Mesothelial cell of epicardium (in vitro differentiated cells): ENCODE measurements at regions not wholly inside any gene's neighbourhood (a gene's known extent, or its start where the extent isn't known, plus 50 kb on each side); places are given as distances from the start of the nearest gene placed in this dataset.

Experiments used
- DNase-seq, 2 experiments: peaks; one replicate each; pipeline ENCODE4 v3.0.0; 2021; ENCODE audit warnings: low spot score in 2 of 2; ENCODE audit not compliant: unreplicated experiment in 2 of 2
- H3K27ac Mint-ChIP-seq: 2 replicates; pipeline ENCODE4 v1.8.0; 2021; ENCODE audit warnings: mixed read lengths
- H3K27me3 Mint-ChIP-seq: 2 replicates; pipeline ENCODE4 v1.8.0; 2021; ENCODE audit warnings: low read depth, mixed read lengths
- H3K36me3 Mint-ChIP-seq: 2 replicates; pipeline ENCODE4 v1.8.0; 2021; ENCODE audit warnings: mixed read lengths
- H3K4me1 Mint-ChIP-seq: 2 replicates; pipeline ENCODE4 v1.8.0; 2021; ENCODE audit warnings: mixed read lengths
- H3K4me3 Mint-ChIP-seq: 2 replicates; pipeline ENCODE4 v1.8.0; 2021; ENCODE audit warnings: mild to moderate bottlenecking, moderate library complexity, mixed read lengths
- H3K9me3 Mint-ChIP-seq: 2 replicates; pipeline ENCODE4 v1.8.0; 2021; ENCODE audit warnings: mixed read lengths
- TF ChIP-seq, protein P1 (sequence below): fragments of 200-600 bp; sonication (generic); IDR thresholded peaks from one replicate; pipeline ENCODE4 v1.5.0; 2021; ENCODE audit warnings: antibody characterized with exemption; ENCODE audit not compliant: unreplicated experiment

DNA sequence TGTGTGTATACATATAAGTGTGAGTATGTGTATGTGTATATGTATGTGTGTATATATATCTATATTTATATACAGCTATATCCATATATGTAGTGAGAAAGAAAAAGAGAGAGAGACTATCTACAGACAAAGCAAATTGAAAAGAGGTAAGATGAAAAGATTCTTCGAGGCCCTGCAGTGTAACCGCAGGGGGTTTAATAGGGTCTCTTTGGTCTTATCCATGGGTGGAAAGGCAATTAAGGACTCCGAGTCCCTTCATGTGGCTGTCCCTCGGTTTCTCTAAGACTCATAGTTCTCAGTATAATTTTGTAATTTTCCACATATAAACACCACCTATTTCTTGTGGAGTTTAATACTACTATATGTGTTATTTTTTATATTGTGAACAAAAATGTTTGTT is 50.6 kb upstream of the JAZF1 start:
- no peaks in the 10 kb centered on the region for H3K9me3 Mint-ChIP-seq
- TF ChIP-seq, protein P1, sequence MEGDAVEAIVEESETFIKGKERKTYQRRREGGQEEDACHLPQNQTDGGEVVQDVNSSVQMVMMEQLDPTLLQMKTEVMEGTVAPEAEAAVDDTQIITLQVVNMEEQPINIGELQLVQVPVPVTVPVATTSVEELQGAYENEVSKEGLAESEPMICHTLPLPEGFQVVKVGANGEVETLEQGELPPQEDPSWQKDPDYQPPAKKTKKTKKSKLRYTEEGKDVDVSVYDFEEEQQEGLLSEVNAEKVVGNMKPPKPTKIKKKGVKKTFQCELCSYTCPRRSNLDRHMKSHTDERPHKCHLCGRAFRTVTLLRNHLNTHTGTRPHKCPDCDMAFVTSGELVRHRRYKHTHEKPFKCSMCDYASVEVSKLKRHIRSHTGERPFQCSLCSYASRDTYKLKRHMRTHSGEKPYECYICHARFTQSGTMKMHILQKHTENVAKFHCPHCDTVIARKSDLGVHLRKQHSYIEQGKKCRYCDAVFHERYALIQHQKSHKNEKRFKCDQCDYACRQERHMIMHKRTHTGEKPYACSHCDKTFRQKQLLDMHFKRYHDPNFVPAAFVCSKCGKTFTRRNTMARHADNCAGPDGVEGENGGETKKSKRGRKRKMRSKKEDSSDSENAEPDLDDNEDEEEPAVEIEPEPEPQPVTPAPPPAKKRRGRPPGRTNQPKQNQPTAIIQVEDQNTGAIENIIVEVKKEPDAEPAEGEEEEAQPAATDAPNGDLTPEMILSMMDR: no peak
- no peaks in the 10 kb centered on the region for H3K36me3 Mint-ChIP-seq
- no peak overlapping the region for H3K4me3 Mint-ChIP-seq
- H3K27ac Mint-ChIP-seq: no peak overlapping the region
- H3K4me1 Mint-ChIP-seq: no peaks in the 10 kb centered on the region
- H3K27me3 Mint-ChIP-seq: no peaks in the 10 kb centered on the region
- no peak for DNase-seq

DNA sequence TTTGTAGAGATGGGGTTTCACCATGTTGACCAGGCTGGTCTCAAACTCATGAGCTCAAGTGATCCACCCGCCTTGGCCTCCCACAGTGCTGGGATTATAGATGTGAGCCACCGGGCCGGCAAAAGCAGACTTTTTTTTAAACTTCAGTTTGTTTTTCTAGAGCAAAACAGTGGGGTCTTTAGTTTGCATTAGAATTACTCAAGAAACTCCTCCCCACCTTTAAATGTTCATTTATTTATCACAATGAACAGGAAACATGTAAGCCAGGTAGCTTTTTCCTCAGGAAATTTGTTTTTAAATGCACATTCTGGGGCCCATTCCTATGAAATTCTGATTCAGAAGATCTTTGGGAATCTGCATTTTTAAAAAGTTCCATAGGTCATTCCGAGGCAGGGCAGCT is 56.0 kb upstream of the JAZF1 start:
- Mint-ChIP-seq H3K4me1 (no peaks in the 10 kb centered on the region), H3K9me3 (no peaks in the 10 kb centered on the region), H3K36me3 (no peaks in the 10 kb centered on the region), H3K4me3 (no peak overlapping the region), H3K27ac (no peak overlapping the region), H3K27me3 (no peaks in the 10 kb centered on the region)
- TF ChIP-seq, protein P1: no peak
- DNase-seq: no peak

DNA sequence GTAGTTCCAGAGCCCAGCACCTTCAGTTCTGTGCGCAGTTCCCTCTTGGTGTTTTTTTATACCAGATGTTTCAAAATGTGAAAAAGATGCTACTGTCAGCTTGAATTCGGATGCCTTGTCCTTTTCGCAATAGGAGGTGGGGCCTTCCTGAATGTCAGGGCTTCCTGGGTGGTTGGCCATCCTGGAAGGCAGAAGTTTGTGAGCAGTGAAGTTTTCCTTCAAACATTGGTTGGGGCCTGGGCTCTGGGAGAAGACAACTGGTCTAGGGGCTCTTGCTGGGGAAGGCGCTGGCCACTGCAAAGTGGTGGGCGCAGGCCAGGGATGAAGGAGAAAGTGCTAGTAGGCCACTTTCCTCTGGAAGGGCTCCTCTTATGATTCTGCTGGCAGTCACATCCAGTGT is 56.8 kb upstream of the JAZF1 start:
- DNase-seq: no peak
- no peak overlapping the region for H3K4me3 Mint-ChIP-seq
- no peaks in the 10 kb centered on the region for H3K36me3 Mint-ChIP-seq
- no peaks in the 10 kb centered on the region for H3K9me3 Mint-ChIP-seq
- no peak overlapping the region for H3K27ac Mint-ChIP-seq
- H3K27me3 Mint-ChIP-seq: no peaks in the 10 kb centered on the region
- no peaks in the 10 kb centered on the region for H3K4me1 Mint-ChIP-seq
- TF ChIP-seq, protein P1: no peak

DNA sequence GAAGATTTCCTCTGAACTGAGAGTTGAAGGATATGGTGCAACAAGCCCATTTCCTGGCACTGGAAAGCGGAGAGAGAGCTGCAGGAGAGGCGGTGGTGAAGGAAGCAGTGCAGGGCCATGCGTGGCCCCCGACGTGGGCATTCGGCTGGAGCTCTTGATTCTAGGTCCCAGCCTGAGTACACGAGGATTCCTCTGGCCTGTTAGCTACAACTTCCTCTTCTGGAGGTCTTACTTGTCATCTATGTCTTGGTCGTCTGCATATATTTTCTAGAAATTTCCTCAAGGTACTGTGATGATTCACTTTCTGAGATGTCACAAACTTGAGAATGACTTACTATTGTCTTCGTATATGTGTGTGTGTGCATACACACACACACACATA is 59.2 kb upstream of the JAZF1 start:
- Mint-ChIP-seq H3K9me3 (peaks cover 3% of the 10 kb centered on the region), H3K27me3 (no peaks in the 10 kb centered on the region), H3K36me3 (no peaks in the 10 kb centered on the region), H3K4me3 (no peak overlapping the region), H3K27ac (no peak overlapping the region), H3K4me1 (no peaks in the 10 kb centered on the region)
- DNase-seq: no peak
- TF ChIP-seq, protein P1: no peak

DNA sequence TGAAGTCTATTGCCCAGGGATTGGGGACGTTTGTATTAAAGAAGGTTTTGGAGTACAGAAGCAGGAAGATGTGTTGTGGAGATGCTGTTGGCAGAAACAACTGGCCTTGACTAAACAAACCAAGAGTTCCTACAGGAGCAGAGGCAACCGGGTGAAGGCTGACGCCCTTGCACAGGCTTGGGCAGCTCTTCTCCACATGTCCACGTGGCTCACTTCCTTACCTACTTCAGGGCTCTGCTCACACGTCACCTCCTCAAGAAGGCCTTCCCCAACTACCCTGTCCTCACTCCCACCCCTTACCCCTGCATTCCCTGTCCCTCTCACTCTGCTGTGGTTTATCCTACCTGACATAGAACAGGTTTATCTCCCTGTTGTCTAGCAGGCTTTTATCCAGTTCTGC is 59.9 kb upstream of the JAZF1 start:
- no peak overlapping the region for H3K4me3 Mint-ChIP-seq
- no peak for DNase-seq
- peaks cover 3% of the 10 kb centered on the region for H3K9me3 Mint-ChIP-seq
- H3K36me3 Mint-ChIP-seq: no peaks in the 10 kb centered on the region
- H3K4me1 Mint-ChIP-seq: no peaks in the 10 kb centered on the region
- TF ChIP-seq, protein P1: no peak
- H3K27ac Mint-ChIP-seq: no peak overlapping the region
- no peaks in the 10 kb centered on the region for H3K27me3 Mint-ChIP-seq

- Mint-ChIP-seq H3K4me1 (no peaks in the 10 kb centered on the region), H3K9me3 (peaks cover 5% of the 10 kb centered on the region), H3K27me3 (no peaks in the 10 kb centered on the region), H3K36me3 (no peaks in the 10 kb centered on the region), H3K27ac (no peak overlapping the region), H3K4me3 (no peak overlapping the region)
- TF ChIP-seq, protein P1: no peak
- no peak for DNase-seq
Measured at GRCh38 chr7:28243861-28244260, 63.3 kb upstream of the JAZF1 start.
